T47D (cell line): ENCODE measurements at regions not wholly inside any gene's neighbourhood (a gene's known extent, or its start where the extent isn't known, plus 50 kb on each side); places are given as distances from the start of the nearest gene placed in this dataset.

ENCODE experiments used
- DNase-seq, 2 experiments: peaks; one replicate each; pipeline versions ENCODE4 v3.0.0 to v3.0.0-alpha.2; 2011 to 2012; ENCODE audit warnings: low read depth in 1 of 2, low spot score in 1 of 2
- JUND ChIP-seq: IDR thresholded peaks from 2 replicates; pipeline ENCODE4 v1.6.1; 2012; ENCODE audit warnings: low read depth
- in situ Hi-C: cut with HindIII; loops from 2 replicates; pipeline ENCODE4 v1.10.0; 2016; ENCODE audit warnings: low sequenced_read_pairs, low pct_unique_long_range_greater_than_20kb

DNA sequence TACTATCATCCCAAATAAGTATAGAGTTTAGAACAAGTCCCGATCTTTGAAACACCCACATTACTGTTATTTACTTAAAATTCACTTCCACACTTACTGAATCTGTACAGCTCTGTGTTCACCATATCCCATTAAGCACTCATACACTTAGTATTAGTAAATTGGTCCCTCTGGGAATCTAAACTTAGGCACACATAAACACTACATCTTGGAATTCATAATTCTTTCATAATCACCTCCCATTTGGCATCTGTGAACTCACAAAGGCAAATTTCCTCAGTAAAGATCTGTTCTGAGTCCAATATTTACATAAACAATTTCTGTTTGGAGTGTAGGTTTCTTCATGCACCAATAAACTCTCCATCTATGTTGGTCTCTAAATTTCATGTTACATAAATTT is 52.6 kb upstream of the PPARGC1A start:
- in situ Hi-C loops: no loop called here
- no peak for TF ChIP-seq JUND
- DNase-seq: no peak
